Activated CD8-positive, alpha-beta T cell treated with anti-CD3 and anti-CD28 coated beads, Interleukin-2, amount 10 ng/mL, durations not matched to agents 7 days and 5 days (primary cell): ENCODE measurements at regions not wholly inside any gene's neighbourhood (a gene's known extent, or its start where the extent isn't known, plus 50 kb on each side); places are given as distances from the start of the nearest gene placed in this dataset.

Experiments
- ATAC-seq: fragments of 150-1000 bp; cut with Tn5 transposase; one replicate; pipeline ENCODE4 v1.10.0; 2021; ENCODE audit warnings: moderate library complexity
- CTCF ChIA-PET: fragments of 350-600 bp; sonication (Branson Sonifier 250); formaldehyde crosslinking; loops from one replicate; lab custom pipeline; 2021; ENCODE audit warnings: antibody characterized with exemption; lab: Charles Lee
- POLR2A ChIA-PET: fragments of 350-600 bp; sonication (Branson Sonifier 250); formaldehyde crosslinking; loops from one replicate; lab custom pipeline; 2021; ENCODE audit warnings: antibody characterized with exemption; lab: Charles Lee
- DNase-seq: peaks from one replicate; pipeline ENCODE4 v3.0.0-alpha.2; 2020
- H3K27ac Mint-ChIP-seq: one replicate; pipeline ENCODE4 v1.8.0; 2021; ENCODE audit warnings: mild to moderate bottlenecking, mixed read lengths
- H3K27me3 Mint-ChIP-seq: one replicate; pipeline ENCODE4 v1.8.0; 2021; ENCODE audit warnings: low read depth, mixed read lengths
- H3K36me3 Mint-ChIP-seq: one replicate; pipeline ENCODE4 v1.8.0; 2021; ENCODE audit warnings: low read depth, mixed read lengths
- H3K4me1 Mint-ChIP-seq: one replicate; pipeline ENCODE4 v1.8.0; 2021; ENCODE audit warnings: low read depth, mixed read lengths
- H3K4me3 Mint-ChIP-seq: one replicate; pipeline ENCODE4 v1.8.0; 2021; ENCODE audit warnings: mild to moderate bottlenecking, mixed read lengths
- H3K9me3 Mint-ChIP-seq: one replicate; pipeline ENCODE4 v1.8.0; 2022; ENCODE audit warnings: mixed read lengths; ENCODE audit not compliant: insufficient read depth

DNA sequence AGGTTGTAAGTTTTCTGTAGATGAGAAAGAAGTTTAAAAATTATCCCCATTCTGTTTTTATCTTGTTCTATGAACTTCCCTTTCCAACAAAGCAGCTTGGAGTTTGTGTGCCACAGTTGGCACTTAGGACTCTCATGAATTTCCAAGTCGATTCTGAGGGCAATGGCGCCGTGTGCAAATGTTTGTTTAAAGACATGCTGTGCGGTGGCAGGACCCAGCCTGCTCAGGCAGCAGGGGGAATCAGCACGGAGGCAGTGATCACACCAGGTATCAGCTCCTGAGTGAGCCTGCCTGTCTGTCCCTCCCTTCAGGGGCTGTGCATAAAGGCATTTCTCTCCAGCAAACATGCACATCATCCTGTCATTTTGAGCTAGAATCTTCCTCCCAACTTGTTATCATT is 109.8 kb upstream of the WDR11 start:
- no peak for DNase-seq
- Mint-ChIP-seq H3K9me3 (no peaks in the 10 kb centered on the region), H3K4me1 (no peaks in the 10 kb centered on the region), H3K27me3 (no peaks in the 10 kb centered on the region), H3K36me3 (no peaks in the 10 kb centered on the region), H3K27ac (no peak overlapping the region), H3K4me3 (no peak overlapping the region)
- CTCF ChIA-PET, result no interaction called here
- ATAC-seq, result no peak
- POLR2A ChIA-PET, result no interaction called here

DNA sequence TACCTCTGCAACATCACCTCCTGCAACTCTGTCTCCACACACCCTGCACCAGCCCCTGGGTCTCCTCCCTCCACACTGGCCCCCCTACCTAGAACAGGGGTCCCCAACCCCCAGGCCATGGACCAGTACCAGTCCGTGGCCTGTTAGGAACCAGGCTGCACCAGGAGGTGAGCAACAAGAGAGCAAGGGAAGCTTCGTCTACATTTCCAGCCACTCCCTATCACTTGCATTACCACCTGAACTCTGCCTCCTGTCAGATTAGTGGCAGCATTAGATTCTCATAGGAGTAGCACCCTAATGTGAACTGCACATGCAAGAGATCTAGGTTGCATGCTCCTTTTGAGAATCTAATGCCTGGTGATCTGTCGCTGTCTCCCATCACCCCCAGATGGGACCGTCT is 108.8 kb upstream of the WDR11 start:
- Mint-ChIP-seq H3K27ac (no peak overlapping the region), H3K4me1 (no peaks in the 10 kb centered on the region), H3K27me3 (no peaks in the 10 kb centered on the region), H3K9me3 (no peaks in the 10 kb centered on the region), H3K36me3 (no peaks in the 10 kb centered on the region), H3K4me3 (no peak overlapping the region)
- no peak for ATAC-seq
- ChIA-PET CTCF (no interaction called here), POLR2A (no interaction called here)
- DNase-seq, result no peak

DNA sequence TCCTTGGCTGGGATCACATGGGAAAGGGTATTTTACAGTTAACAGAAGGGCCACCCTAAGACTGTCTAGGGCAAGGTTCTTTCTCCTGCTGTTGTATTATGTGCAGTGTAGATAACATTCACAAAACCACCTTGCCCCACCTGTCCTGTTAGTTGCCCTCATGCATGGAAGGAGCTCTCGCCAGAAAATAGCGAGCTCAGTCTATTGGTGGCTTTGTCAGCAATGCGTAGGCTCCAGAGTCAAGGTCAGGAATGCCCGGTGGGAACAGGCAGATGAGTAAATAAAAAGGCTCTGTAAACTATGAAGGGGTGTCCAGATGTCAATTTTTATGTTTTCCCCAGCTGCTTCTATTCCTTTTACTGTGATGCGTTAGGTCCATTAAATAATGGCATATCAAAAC is 107.1 kb upstream of the WDR11 start:
- no peaks in the 10 kb centered on the region for H3K27me3 Mint-ChIP-seq
- no peak for ATAC-seq
- no peaks in the 10 kb centered on the region for H3K9me3 Mint-ChIP-seq
- H3K27ac Mint-ChIP-seq, result no peak overlapping the region
- ChIA-PET POLR2A (no interaction called here), CTCF (no interaction called here)
- DNase-seq, result no peak
- H3K4me3 Mint-ChIP-seq, result no peak overlapping the region
- H3K36me3 Mint-ChIP-seq, result no peaks in the 10 kb centered on the region
- no peaks in the 10 kb centered on the region for H3K4me1 Mint-ChIP-seq

DNA sequence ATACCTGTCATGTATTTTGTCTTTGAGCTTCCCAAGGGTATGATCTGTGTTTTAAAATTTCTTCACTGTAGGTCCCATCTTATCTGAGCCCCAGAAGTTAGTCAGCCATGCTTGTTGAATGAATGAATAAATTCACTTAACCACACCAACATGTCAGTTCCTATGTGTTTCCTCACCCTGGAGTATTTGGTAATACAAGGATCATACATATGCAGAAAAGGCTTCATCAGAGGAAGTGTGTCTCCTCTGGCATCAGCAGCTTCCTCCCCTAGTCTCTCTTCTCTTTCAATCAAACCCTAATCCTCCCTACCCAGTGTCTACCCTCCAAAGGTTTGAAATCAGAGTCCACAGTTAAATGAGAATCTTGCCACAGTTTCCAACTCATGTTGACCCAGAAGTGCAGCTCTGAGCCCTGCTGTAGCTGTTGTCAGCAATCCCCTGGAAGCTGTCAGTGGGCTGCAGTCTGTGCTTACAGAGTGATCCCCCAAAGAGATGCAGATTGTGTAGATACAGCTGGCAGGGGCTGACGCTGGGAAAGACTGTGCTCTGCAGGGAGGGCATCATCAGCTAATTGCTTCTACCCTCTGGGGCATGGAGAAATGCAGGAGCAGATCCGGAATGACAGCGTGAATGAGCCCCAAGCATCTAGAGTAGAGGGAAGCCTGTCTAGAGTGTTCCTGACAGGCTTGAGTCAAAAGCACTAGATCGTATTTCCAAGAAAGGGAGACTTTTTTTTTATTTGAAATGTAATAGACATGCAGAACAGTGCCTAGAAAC is 105.0 kb upstream of the WDR11 start:
- CTCF ChIA-PET, result no interaction called here
- POLR2A ChIA-PET, result no interaction called here
- no peak for ATAC-seq
- Mint-ChIP-seq H3K36me3 (no peaks in the 10 kb centered on the region), H3K27me3 (peaks cover 5% of the 10 kb centered on the region), H3K4me1 (no peaks in the 10 kb centered on the region), H3K27ac (no peak overlapping the region), H3K9me3 (no peaks in the 10 kb centered on the region), H3K4me3 (no peak overlapping the region)
- DNase-seq, result no peak

DNA sequence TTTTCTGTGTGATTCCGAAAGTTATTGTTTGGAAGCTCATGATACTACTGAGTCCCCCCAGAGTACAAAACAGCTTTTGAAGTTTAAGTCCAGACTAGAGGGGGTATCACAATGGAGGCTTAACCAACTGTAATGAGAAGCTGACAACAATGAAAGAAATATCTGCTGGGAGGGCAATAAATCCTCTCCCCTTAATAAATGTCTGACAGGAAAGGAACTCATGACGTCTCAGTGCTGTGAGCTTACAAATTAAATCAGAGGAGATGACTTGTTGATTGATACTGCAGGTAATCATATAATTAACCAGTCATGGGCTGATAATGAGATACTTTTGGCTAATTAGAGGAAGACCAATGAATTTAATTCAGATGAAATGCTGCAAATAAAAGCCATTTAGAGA is 102.6 kb upstream of the WDR11 start:
- Mint-ChIP-seq H3K4me1 (no peaks in the 10 kb centered on the region), H3K4me3 (no peak overlapping the region), H3K27ac (no peak overlapping the region), H3K27me3 (peaks cover 5% of the 10 kb centered on the region), H3K9me3 (no peaks in the 10 kb centered on the region), H3K36me3 (no peaks in the 10 kb centered on the region)
- DNase-seq (no peak), ATAC-seq (no peak)
- POLR2A ChIA-PET, result no interaction called here
- CTCF ChIA-PET, result interaction anchor here (1.6 kb wide), 1 partner anchor 13 kb away, joined by 5 read pairs; no protein-coding TSS in a partner anchor

DNA sequence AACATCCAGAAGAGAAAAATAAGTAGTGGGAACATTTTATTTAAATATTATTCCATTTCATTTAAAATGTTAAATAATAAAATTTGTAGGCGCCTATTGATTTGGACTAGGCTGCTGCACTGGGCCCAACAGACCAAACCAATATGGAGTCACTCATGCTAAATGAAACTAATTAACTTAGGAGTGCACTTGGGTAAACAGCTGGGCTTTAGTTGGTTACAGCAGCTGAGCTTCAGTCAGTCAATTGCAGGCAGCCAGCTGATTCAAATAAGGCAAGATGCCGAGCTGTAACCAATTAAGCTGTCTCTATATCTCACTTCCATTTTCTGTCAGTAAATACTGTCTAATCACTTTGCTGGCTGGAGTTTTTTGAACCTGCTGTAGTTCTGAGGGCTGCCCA is 102.1 kb upstream of the WDR11 start:
- ATAC-seq, result no peak

DNA sequence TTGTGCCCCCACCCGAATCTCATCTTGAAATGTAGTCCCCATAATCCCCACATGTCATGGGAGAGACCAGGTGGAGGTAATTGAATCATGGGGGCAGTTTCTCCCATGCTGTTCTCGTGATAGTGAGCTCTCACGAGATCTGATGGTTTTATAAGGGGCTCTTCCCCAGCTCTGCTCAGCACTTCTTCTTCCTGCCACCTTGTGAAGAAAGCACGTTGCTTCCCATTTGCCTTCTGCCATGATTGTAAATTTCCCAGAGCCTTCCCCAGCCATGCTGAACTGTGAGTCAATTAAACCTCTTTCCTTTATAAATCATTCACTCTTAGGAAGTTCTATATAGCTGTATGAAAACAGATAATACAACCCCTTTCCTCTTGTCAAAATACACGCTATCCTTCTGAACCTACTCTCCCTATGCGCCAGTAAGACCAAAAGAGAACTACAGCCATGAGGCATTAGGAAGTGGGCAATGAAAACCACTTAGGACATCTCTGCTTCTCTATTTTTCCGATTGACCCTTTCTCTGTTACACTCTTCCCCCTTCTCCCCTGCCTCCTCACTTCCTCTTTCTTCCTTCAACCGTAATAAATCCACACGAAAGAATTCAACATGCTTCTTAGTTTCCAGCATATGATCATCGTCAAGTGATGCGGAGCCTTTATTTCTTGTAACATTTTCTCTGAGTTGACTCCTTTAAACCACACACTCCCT is 101.2 kb upstream of the WDR11 start:
- ATAC-seq (no peak), DNase-seq (no peak)
- Mint-ChIP-seq H3K36me3 (no peaks in the 10 kb centered on the region), H3K4me1 (no peaks in the 10 kb centered on the region), H3K27ac (no peak overlapping the region), H3K27me3 (peaks cover 5% of the 10 kb centered on the region), H3K9me3 (no peaks in the 10 kb centered on the region), H3K4me3 (no peak overlapping the region)
- ChIA-PET CTCF (interaction anchor here (1.6 kb wide), 1 partner anchor 14 kb away, joined by 5 read pairs; no protein-coding TSS in a partner anchor), POLR2A (no interaction called here)

More for the DNA sequence above, 102.1 kb upstream of the WDR11 start:
- Mint-ChIP-seq H3K27ac (no peak overlapping the region), H3K36me3 (no peaks in the 10 kb centered on the region), H3K4me1 (no peaks in the 10 kb centered on the region), H3K4me3 (no peak overlapping the region), H3K9me3 (no peaks in the 10 kb centered on the region), H3K27me3 (peaks cover 5% of the 10 kb centered on the region)
- CTCF ChIA-PET, result interaction anchor here (1.6 kb wide), 1 partner anchor 13 kb away, joined by 5 read pairs; no protein-coding TSS in a partner anchor
- DNase-seq, result no peak
- POLR2A ChIA-PET, result no interaction called here

DNA sequence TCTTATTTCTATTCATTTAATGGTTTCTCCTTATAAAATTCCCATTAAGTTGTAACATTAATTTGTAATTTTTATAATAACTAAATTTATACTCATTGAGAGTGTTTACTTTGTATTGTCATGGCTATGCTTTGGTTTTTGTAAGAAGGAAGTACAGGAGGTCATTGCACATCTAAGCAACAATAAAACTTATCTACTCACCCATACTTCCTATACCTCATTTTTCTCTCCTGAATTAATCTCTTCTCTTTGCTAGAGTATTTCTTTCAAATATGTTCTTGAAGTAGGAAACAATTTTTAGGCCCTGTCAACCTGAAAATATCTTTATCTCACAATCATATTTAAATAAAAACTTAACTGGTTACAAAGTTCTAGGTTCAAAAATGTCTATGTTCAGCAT is 95.4 kb upstream of the WDR11 start:
- no peaks in the 10 kb centered on the region for H3K4me1 Mint-ChIP-seq
- DNase-seq, result no peak
- ATAC-seq, result no peak
- no peak overlapping the region for H3K27ac Mint-ChIP-seq
- no peaks in the 10 kb centered on the region for H3K9me3 Mint-ChIP-seq
- no peak overlapping the region for H3K4me3 Mint-ChIP-seq
- CTCF ChIA-PET, result no interaction called here
- no peaks in the 10 kb centered on the region for H3K27me3 Mint-ChIP-seq
- POLR2A ChIA-PET, result no interaction called here
- no peaks in the 10 kb centered on the region for H3K36me3 Mint-ChIP-seq

DNA sequence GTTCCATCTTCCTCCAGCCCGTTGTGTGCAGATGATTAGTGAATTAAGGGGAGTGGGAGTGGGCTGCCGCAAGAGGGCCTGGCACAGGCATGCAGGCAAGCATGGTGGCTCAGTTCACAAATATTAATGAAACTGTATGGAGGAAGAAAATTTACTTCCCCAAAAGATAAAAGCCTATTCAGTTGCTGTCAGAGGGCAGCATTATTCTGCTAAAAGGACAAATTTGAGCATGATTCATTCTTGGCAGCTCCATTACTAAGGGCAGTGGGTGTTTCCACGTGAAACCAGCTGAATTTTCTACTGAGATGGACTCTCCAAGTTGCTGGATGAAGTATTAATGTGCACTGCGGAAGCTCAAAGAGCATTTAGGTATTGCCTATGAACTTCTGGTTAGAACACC is 90.9 kb upstream of the WDR11 start:
- ATAC-seq (no peak), DNase-seq (no peak)
- no peaks in the 10 kb centered on the region for H3K36me3 Mint-ChIP-seq
- no peaks in the 10 kb centered on the region for H3K27me3 Mint-ChIP-seq
- H3K9me3 Mint-ChIP-seq, result no peaks in the 10 kb centered on the region
- H3K4me1 Mint-ChIP-seq, result no peaks in the 10 kb centered on the region
- no peak overlapping the region for H3K4me3 Mint-ChIP-seq
- ChIA-PET POLR2A (no interaction called here), CTCF (no interaction called here)
- no peak overlapping the region for H3K27ac Mint-ChIP-seq

DNA sequence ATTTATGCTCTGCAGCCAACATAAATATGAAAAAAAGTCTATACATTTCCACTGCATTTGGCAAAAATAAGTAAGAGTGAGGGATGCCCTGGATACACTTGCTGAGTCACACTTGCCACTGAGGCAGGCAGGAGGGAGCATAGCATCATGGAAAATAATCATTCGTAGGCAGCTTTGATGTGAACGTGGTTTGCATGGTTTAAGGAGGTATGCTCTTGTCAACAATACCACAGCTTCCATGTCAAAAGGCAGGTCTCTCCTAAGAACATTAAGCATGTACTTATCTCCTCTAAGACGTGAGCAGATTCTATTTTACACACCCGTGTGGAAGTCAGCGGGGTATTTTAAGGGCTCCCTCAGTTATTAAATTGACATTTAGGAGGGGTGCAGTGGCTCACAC is 89.2 kb upstream of the WDR11 start:
- Mint-ChIP-seq H3K27ac (no peak overlapping the region), H3K27me3 (no peaks in the 10 kb centered on the region), H3K36me3 (no peaks in the 10 kb centered on the region), H3K4me1 (no peaks in the 10 kb centered on the region), H3K9me3 (no peaks in the 10 kb centered on the region), H3K4me3 (no peak overlapping the region)
- ChIA-PET POLR2A (no interaction called here), CTCF (no interaction called here)
- DNase-seq, result no peak
- ATAC-seq, result no peak

DNA sequence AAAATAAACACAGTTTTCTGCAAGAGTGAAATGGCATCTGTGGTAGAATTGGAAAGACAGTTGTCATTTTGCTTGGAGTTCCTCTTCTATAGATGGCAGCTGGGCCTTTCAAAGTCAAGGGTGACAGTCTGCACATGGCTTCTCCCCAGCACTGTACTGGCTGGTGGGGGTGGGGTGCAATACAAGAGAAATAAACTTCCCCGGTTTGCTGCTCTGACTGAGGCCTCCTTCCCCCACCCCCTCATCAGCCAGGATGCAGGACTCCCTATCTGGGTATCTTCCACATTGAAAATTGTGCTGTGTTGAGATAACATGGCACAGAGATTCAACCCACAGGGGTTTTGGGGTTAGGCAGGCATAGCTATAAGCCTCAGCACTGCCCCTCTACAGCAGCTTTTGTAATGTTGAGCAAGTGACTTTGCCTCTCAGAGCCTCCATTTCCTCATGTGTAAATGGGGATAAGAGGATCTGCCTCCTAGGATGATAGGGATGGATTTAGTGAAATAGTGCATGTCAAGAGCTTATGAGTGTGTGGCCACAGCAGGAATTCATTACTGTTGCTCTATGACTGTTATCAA is 85.8 kb upstream of the WDR11 start:
- Mint-ChIP-seq H3K36me3 (no peaks in the 10 kb centered on the region), H3K4me3 (no peak overlapping the region), H3K27me3 (no peaks in the 10 kb centered on the region), H3K4me1 (no peaks in the 10 kb centered on the region), H3K9me3 (no peaks in the 10 kb centered on the region), H3K27ac (no peak overlapping the region)
- ATAC-seq (no peak), DNase-seq (no peak)
- ChIA-PET POLR2A (no interaction called here), CTCF (no interaction called here)

DNA sequence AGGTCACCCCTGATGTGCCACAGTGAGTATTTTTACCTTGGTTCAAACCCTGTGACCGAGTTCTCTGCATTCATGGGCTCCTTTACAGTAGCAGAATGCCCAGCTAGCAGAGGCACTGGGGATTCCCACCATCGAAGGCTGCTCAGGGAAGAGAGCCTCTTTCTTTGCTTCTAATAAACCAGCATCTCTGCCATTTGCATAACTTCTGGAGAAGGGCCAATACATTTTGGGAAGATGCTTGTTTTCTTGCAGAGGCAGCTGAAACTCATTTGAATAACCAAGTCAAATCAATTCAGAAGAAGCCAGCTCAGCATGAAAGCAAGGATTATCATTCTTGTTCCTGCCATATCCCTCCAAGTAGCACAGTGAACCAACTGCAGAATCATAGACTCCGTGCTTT is 82.9 kb upstream of the WDR11 start:
- ATAC-seq (no peak), DNase-seq (no peak)
- H3K4me1 Mint-ChIP-seq, result no peaks in the 10 kb centered on the region
- ChIA-PET CTCF (no interaction called here), POLR2A (no interaction called here)
- no peak overlapping the region for H3K27ac Mint-ChIP-seq
- H3K27me3 Mint-ChIP-seq, result no peaks in the 10 kb centered on the region
- H3K36me3 Mint-ChIP-seq, result no peaks in the 10 kb centered on the region
- H3K4me3 Mint-ChIP-seq, result no peak overlapping the region
- no peaks in the 10 kb centered on the region for H3K9me3 Mint-ChIP-seq
